Cardiac muscle cell (in vitro differentiated cells and primary cell): ENCODE measurements at regions not wholly inside any gene's neighbourhood (a gene's known extent, or its start where the extent isn't known, plus 50 kb on each side); places are given as distances from the start of the nearest gene placed in this dataset.
A peak's percentile ranks its signal among the peaks of the same experiment; 100 is the strongest.
"Not testable (repeated sequence)": the region's sequence is repeated elsewhere in the genome, so short reads cannot be mapped to it uniquely, and the experiment has no call there.

Experiments
- DNase-seq, 2 donors: peaks; one replicate each; pipeline versions ENCODE4 v3.0.0 to v3.0.0-alpha.2; 2010 to 2017; ENCODE audit warnings: low read depth in 1 of 2, low spot score in 1 of 2
- H3K27ac ChIP-seq: fragments of 200-600 bp; sonication (generic); 2 replicates; pipeline ENCODE4 v1.5.1; 2016
- H3K27me3 ChIP-seq: fragments of 200-600 bp; sonication (generic); 2 replicates; pipeline ENCODE4 v1.6.0; 2016; ENCODE audit warnings: control low read depth
- H3K36me3 ChIP-seq: fragments of 200-600 bp; sonication (generic); 2 replicates; pipeline ENCODE4 v1.5.1; 2016; ENCODE audit warnings: control low read depth
- H3K4me1 ChIP-seq: fragments of 200-600 bp; sonication (generic); 2 replicates; pipeline ENCODE4 v1.8.1; 2017; ENCODE audit warnings: low read depth, mild to moderate bottlenecking, mixed run types
- H3K4me3 ChIP-seq: fragments of 200-600 bp; sonication (generic); 2 replicates; pipeline ENCODE4 v1.5.1; 2016; ENCODE audit warnings: mild to moderate bottlenecking
- H3K9me3 ChIP-seq: fragments of 200-600 bp; sonication (generic); 2 replicates; pipeline ENCODE4 v1.5.1; 2017; ENCODE audit warnings: low read depth, mild to moderate bottlenecking, control low read depth
- CTCF ChIP-seq: IDR thresholded peaks from 2 replicates; pipeline ENCODE4 v1.5.1; 2012; ENCODE audit warnings: low read depth, mild to moderate bottlenecking, low read length

- peak in 1 of 2 donors; percentile 8 for DNase-seq
- H3K36me3 ChIP-seq: no peaks in the 10 kb centered on the region
- no peaks in the 10 kb centered on the region for H3K9me3 ChIP-seq
- peaks cover 7% of the 10 kb centered on the region for H3K4me1 ChIP-seq
- TF ChIP-seq CTCF: no peak
- no peaks in the 10 kb centered on the region for H3K27me3 ChIP-seq
- H3K4me3 ChIP-seq: no peak overlapping the region
- H3K27ac ChIP-seq: no peak overlapping the region
Measured at GRCh38 chr3:104066658-104067057, 1300.1 kb upstream of the ALCAM start.

DNA sequence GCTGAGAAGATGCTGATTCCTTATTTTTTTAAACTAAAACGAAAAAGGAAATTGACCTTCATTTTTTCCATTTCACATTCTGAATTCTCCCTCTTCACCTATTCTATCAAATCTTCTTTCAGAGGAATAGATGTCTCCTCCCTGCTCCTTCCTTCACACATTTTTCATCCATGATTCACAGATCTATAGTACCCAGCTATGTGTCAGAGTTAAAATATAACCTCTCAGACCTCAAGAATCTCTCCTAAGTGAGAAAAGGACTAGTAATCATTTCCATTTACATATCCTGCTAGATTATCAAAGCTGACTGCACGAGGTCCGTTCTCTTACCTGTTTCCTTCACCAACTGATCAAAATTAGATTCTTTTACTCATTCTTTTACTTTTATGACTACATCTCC is 1297.6 kb upstream of the ALCAM start:
- Histone ChIP-seq H3K36me3 (no peaks in the 10 kb centered on the region), H3K27me3 (no peaks in the 10 kb centered on the region), H3K4me1 (peaks cover 7% of the 10 kb centered on the region), H3K27ac (no peak overlapping the region), H3K4me3 (no peak overlapping the region), H3K9me3 (no peaks in the 10 kb centered on the region)
- no peak for TF ChIP-seq CTCF
- DNase-seq: no peak

DNA sequence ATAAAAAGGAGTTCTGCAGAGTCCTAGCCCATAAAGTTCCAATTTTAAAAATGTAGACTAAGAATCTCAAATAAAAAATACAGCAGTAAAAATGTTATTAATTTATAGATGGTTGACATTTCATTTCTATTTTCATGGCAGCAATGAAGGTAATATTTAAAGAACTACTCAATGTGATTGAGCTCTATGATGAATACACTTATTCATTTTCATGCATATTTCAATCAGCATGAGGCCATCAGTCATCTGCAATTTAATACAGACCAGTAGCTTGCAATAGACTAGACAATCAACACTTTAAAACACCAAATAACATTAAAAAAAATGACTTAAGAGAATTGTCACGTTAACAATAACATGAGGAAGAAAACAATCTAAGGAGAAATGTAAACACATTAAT is 1295.8 kb upstream of the ALCAM start:
- H3K4me3 ChIP-seq: no peak overlapping the region
- TF ChIP-seq CTCF: no peak
- H3K27me3 ChIP-seq: no peaks in the 10 kb centered on the region
- no peak for DNase-seq
- no peak overlapping the region for H3K27ac ChIP-seq
- H3K4me1 ChIP-seq: peaks cover 7% of the 10 kb centered on the region
- no peaks in the 10 kb centered on the region for H3K36me3 ChIP-seq
- H3K9me3 ChIP-seq: no peaks in the 10 kb centered on the region

- DNase-seq: no peak
- H3K27ac ChIP-seq: no peak overlapping the region
- H3K9me3 ChIP-seq: no peaks in the 10 kb centered on the region
- no peaks in the 10 kb centered on the region for H3K27me3 ChIP-seq
- no peaks in the 10 kb centered on the region for H3K36me3 ChIP-seq
- no peak overlapping the region for H3K4me3 ChIP-seq
- no peak for TF ChIP-seq CTCF
- H3K4me1 ChIP-seq: no peaks in the 10 kb centered on the region
Measured at GRCh38 chr3:104080088-104080626, 1286.6 kb upstream of the ALCAM start.

GRCh38 chr3:104088738-104089137 is 1278.0 kb upstream of the ALCAM start:
- Histone ChIP-seq H3K36me3 (no peaks in the 10 kb centered on the region), H3K4me3 (no peak overlapping the region), H3K9me3 (no peaks in the 10 kb centered on the region), H3K27me3 (no peaks in the 10 kb centered on the region), H3K27ac (no peak overlapping the region), H3K4me1 (no peaks in the 10 kb centered on the region)
- DNase-seq: no peak
- TF ChIP-seq CTCF: no peak

- not testable (repeated sequence) for H3K4me3 ChIP-seq, H3K36me3 ChIP-seq, DNase-seq, H3K27me3 ChIP-seq, H3K4me1 ChIP-seq, H3K9me3 ChIP-seq, H3K27ac ChIP-seq
Measured at GRCh38 chr3:104089987-104090386, 1276.7 kb upstream of the ALCAM start.
